GM23338 (cell line): ENCODE measurements at regions not wholly inside any gene's neighbourhood (a gene's known extent, or its start where the extent isn't known, plus 50 kb on each side); places are given as distances from the start of the nearest gene placed in this dataset.

Experiments
- ATAC-seq: fragments of 200-7000 bp; cut with Tn5 transposase; 3 replicates; pipeline ENCODE4 v1.9.1; 2020
- DNase-seq: peaks from one replicate; pipeline ENCODE4 v3.0.0-alpha.2; 2015; ENCODE audit warnings: low spot score
- H2AFZ ChIP-seq: fragments of 200-600 bp; sonication (generic); 2 replicates; pipeline ENCODE4 v1.8.0; 2016; ENCODE audit warnings: antibody characterized with exemption, mild to moderate bottlenecking, moderate library complexity
- H3F3A ChIP-seq: fragments of 200-600 bp; sonication (generic); replicated peaks from 2 replicates; pipeline ENCODE4 v1.8.0; 2017; ENCODE audit warnings: antibody characterized with exemption, mixed run types, low read depth
- H3K27ac ChIP-seq: fragments of 200-600 bp; sonication (generic); 2 replicates; pipeline ENCODE4 v1.6.1; 2016; ENCODE audit warnings: low read depth
- H3K27me3 ChIP-seq: fragments of 200-600 bp; sonication (generic); 2 replicates; pipeline ENCODE4 v1.8.0; 2016; ENCODE audit warnings: mild to moderate bottlenecking, mixed run types, moderate library complexity; ENCODE audit not compliant: insufficient read depth
- H3K36me3 ChIP-seq: fragments of 200-600 bp; sonication (generic); 2 replicates; pipeline ENCODE4 v1.8.0; 2016; ENCODE audit warnings: mild to moderate bottlenecking; ENCODE audit not compliant: insufficient read depth
- H3K4me1 ChIP-seq: fragments of 200-600 bp; sonication (generic); 2 replicates; pipeline ENCODE4 v1.8.0; 2016; ENCODE audit warnings: mild to moderate bottlenecking, moderate library complexity; ENCODE audit not compliant: insufficient read depth
- H3K4me2 ChIP-seq: fragments of 200-600 bp; sonication (generic); 2 replicates; pipeline ENCODE4 v1.7.1; 2017; ENCODE audit warnings: mixed run types
- H3K4me3 ChIP-seq: fragments of 200-600 bp; sonication (generic); 2 replicates; pipeline ENCODE4 v1.6.1; 2016; ENCODE audit warnings: mixed run types
- H3K79me2 ChIP-seq: fragments of 200-600 bp; sonication (generic); replicated peaks from 2 replicates; pipeline ENCODE4 v1.8.0; 2017; ENCODE audit warnings: mild to moderate bottlenecking; ENCODE audit not compliant: insufficient read depth
- H3K9me2 ChIP-seq: fragments of 200-600 bp; sonication (generic); 2 replicates; pipeline ENCODE4 v1.8.0; 2017; ENCODE audit not compliant: insufficient read depth
- H4K20me1 ChIP-seq: fragments of 200-600 bp; sonication (generic); replicated peaks from 2 replicates; pipeline ENCODE4 v1.8.0; 2017; ENCODE audit warnings: mild to moderate bottlenecking; ENCODE audit not compliant: insufficient read depth
- H3K27ac Mint-ChIP-seq: 2 replicates; pipeline ENCODE4 v1.8.0; 2020; ENCODE audit warnings: inconsistent platforms, mild to moderate bottlenecking, moderate library complexity, mixed read lengths
- H3K27me3 Mint-ChIP-seq: 3 replicates; pipeline ENCODE4 v1.8.0; 2022; ENCODE audit warnings: low read depth, mild to moderate bottlenecking, moderate library complexity, mixed read lengths, inconsistent platforms; ENCODE audit not compliant: insufficient read depth, poor library complexity
- H3K36me3 Mint-ChIP-seq: 3 replicates; pipeline ENCODE4 v1.8.0; 2021; ENCODE audit warnings: low read depth, mild to moderate bottlenecking, inconsistent platforms, moderate library complexity, mixed read lengths
- H3K4me1 Mint-ChIP-seq: 3 replicates; pipeline ENCODE4 v1.8.0; 2020; ENCODE audit warnings: mild to moderate bottlenecking, inconsistent platforms, mixed read lengths
- H3K4me3 Mint-ChIP-seq: 3 replicates; pipeline ENCODE4 v1.8.0; 2021; ENCODE audit warnings: moderate library complexity, mild to moderate bottlenecking, inconsistent platforms, mixed read lengths
- H3K9me3 Mint-ChIP-seq: 3 replicates; pipeline ENCODE4 v1.8.0; 2020; ENCODE audit warnings: moderate library complexity, mild to moderate bottlenecking, inconsistent platforms, mixed read lengths
- CREB1 ChIP-seq: fragments of 250-450 bp; sonication (Bioruptor Pico); IDR thresholded peaks from 2 replicates; pipeline ENCODE4 v1.5.0; 2020; ENCODE audit warnings: low read depth, mild to moderate bottlenecking, moderate library complexity
- CTCF ChIP-seq, 2 experiments: fragments of 200-600 bp in 1 of 2; sonication (generic) in 1 of 2; conservative IDR thresholded peaks; 2 replicates each; pipeline versions ENCODE4 v1.5.1 to v1.6.1; 2016 to 2017; ENCODE audit warnings: antibody characterized with exemption in 2 of 2, low read depth in 2 of 2, mild to moderate bottlenecking in 2 of 2, moderate library complexity in 1 of 2
- EZH2phosphoT487 ChIP-seq: fragments of 200-600 bp; sonication (generic); IDR thresholded peaks from one replicate; pipeline ENCODE4 v1.8.1; 2018; ENCODE audit warnings: antibody characterized with exemption; ENCODE audit not compliant: unreplicated experiment
- JUNB ChIP-seq: IDR thresholded peaks from one replicate; pipeline ENCODE4 v1.6.1; 2016; ENCODE audit warnings: antibody characterized with exemption; ENCODE audit not compliant: unreplicated experiment
- POLR2AphosphoS5 ChIP-seq: IDR thresholded peaks from 2 replicates; pipeline ENCODE4 v1.6.1; 2016; ENCODE audit warnings: antibody characterized with exemption, low read depth
- STAT1 ChIP-seq: IDR thresholded peaks from one replicate; pipeline ENCODE4 v1.6.1; 2016; ENCODE audit warnings: antibody characterized with exemption; ENCODE audit not compliant: unreplicated experiment
- ZNF331 ChIP-seq: fragments of 250-450 bp; sonication (Bioruptor Pico); IDR thresholded peaks from 2 replicates; pipeline ENCODE4 v1.5.0; 2020; ENCODE audit warnings: low read depth, mild to moderate bottlenecking, moderate library complexity
- ZNF462 ChIP-seq: fragments of 250-450 bp; sonication (Bioruptor Pico); IDR thresholded peaks from 2 replicates; pipeline ENCODE4 v1.5.0; 2020; ENCODE audit warnings: mild to moderate bottlenecking, moderate library complexity

DNA sequence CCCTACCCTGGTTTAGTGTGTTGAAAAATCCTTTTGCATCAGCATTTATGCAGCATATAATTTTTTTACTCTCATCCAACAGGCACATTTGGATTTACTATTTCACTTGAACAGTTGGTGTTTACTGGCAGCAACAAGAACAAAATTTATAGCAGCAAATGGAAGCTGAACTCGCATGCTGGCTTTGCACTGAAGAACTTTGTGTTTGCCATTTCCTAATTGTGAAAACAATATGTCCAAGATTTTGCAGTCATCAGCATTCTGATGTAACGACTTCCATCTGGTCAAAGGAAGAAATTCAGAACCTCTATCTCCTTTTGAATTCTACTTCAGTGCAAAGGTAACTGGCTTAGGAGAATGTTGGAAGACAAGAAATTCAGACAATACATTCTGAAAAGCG, 131.0 kb downstream of the DLEU7 start (continued):
- no peak for TF ChIP-seq ZNF462 (CRISPR knock-in tag)
- TF ChIP-seq ZNF331 (CRISPR knock-in tag): no peak

GRCh38 chr13:50712881-50713280, 130.6 kb downstream of the DLEU7 start:
- Histone ChIP-seq H3F3A (no peaks in the 10 kb centered on the region), H3K79me2 (no peaks in the 10 kb centered on the region), H4K20me1 (no peaks in the 10 kb centered on the region), H3K27ac (no peak overlapping the region), H3K4me3 (no peak overlapping the region), H3K4me2 (no peak overlapping the region), H3K27me3 (no peaks in the 10 kb centered on the region), H2AFZ (no peak overlapping the region), H3K9me2 (peaks cover 3% of the 10 kb centered on the region; the same call in 1 of the 2 replicates), H3K36me3 (no peaks in the 10 kb centered on the region), H3K4me1 (no peaks in the 10 kb centered on the region)
- DNase-seq (no peak), ATAC-seq (no peak)
- H3K4me1 Mint-ChIP-seq: no peaks in the 10 kb centered on the region; the same call in 2 of the 3 replicates
- no peaks in the 10 kb centered on the region for H3K9me3 Mint-ChIP-seq
- no peak overlapping the region for H3K27ac Mint-ChIP-seq
- H3K4me3 Mint-ChIP-seq: no peak overlapping the region
- no peaks in the 10 kb centered on the region for H3K36me3 Mint-ChIP-seq
- peaks cover 2% of the 10 kb centered on the region for H3K27me3 Mint-ChIP-seq
- TF ChIP-seq POLR2AphosphoS5 (no peak), CTCF (conservative IDR thresholded peaks at IDR 0.05; ENCODE audit: low read depth in 2 of 2) (no peak), EZH2phosphoT487 (no peak), JUNB (no peak), STAT1 (no peak), ZNF462 (CRISPR knock-in tag) (no peak), CREB1 (CRISPR knock-in tag) (no peak)
